SU-DHL-6 (cell line): ENCODE measurements at regions not wholly inside any gene's neighbourhood (a gene's known extent, or its start where the extent isn't known, plus 50 kb on each side); places are given as distances from the start of the nearest gene placed in this dataset.

Experiments used
- H2AFZ ChIP-seq: fragments of 200-600 bp; sonication (generic); 2 replicates; pipeline ENCODE4 v1.6.1; 2014; ENCODE audit warnings: low read depth, mild to moderate bottlenecking, moderate library complexity, mixed read lengths, antibody characterized with exemption, low read length; ENCODE audit not compliant: severe bottlenecking
- H3F3A ChIP-seq: fragments of 200-600 bp; shearing (Covaris generic); 2 replicates; pipeline ENCODE4 v1.6.0; 2016; ENCODE audit warnings: antibody characterized with exemption, mild to moderate bottlenecking; ENCODE audit not compliant: insufficient read depth
- H3K27ac ChIP-seq: fragments of 200-600 bp; sonication (generic); 2 replicates; pipeline ENCODE4 v1.5.1; 2016; ENCODE audit warnings: low read depth, mild to moderate bottlenecking, low read length, moderate library complexity, mixed read lengths
- H3K27me3 ChIP-seq: fragments of 200-600 bp; sonication (generic), shearing (Covaris generic); 2 replicates; pipeline ENCODE4 v1.6.0; 2014; ENCODE audit warnings: mild to moderate bottlenecking, low read length
- H3K36me3 ChIP-seq: fragments of 200-600 bp; sonication (generic); 2 replicates; pipeline ENCODE4 v1.6.1; 2014; ENCODE audit warnings: mild to moderate bottlenecking, low read length, mixed read lengths
- H3K4me2 ChIP-seq: fragments of 300-600, 200-600 bp; shearing (Covaris generic), sonication (generic); 2 replicates; pipeline ENCODE4 v1.6.0; 2014; ENCODE audit warnings: low read length, low read depth, mild to moderate bottlenecking; ENCODE audit not compliant: poor library complexity, severe bottlenecking
- H3K4me3 ChIP-seq: fragments of 200-600 bp; sonication (generic); 2 replicates; pipeline ENCODE4 v1.5.1; 2014; ENCODE audit warnings: antibody characterized with exemption, low read length, mild to moderate bottlenecking, mixed read lengths; ENCODE audit not compliant: insufficient read depth, poor library complexity, severe bottlenecking
- H3K79me2 ChIP-seq: fragments of 200-600 bp; sonication (generic); 2 replicates; pipeline ENCODE4 v1.6.1; 2014; ENCODE audit warnings: mild to moderate bottlenecking, low read length, moderate library complexity; ENCODE audit not compliant: insufficient read depth
- H3K9ac ChIP-seq: fragments of 200-600 bp; sonication (generic); 2 replicates; pipeline ENCODE4 v1.7.0; 2014; ENCODE audit warnings: mild to moderate bottlenecking, low read length
- H3K9me2 ChIP-seq: fragments of 200-600 bp; sonication (generic); replicated peaks from 2 replicates; pipeline ENCODE4 v1.6.1; 2014; ENCODE audit warnings: low read length; ENCODE audit not compliant: insufficient read depth
- H3K9me3 ChIP-seq: fragments of 200-600 bp; sonication (generic); 2 replicates; pipeline ENCODE4 v1.6.1; 2014; ENCODE audit warnings: low read length, mixed read lengths; ENCODE audit not compliant: insufficient read depth
- H4K20me1 ChIP-seq: fragments of 200-600 bp; sonication (generic); 2 replicates; pipeline ENCODE4 v1.6.1; 2014; ENCODE audit warnings: low read depth, mild to moderate bottlenecking, antibody characterized with exemption, low read length, moderate library complexity, mixed read lengths
- EZH2phosphoT487 ChIP-seq: fragments of 200-600 bp; sonication (generic), shearing (Covaris generic); conservative IDR thresholded peaks from 2 replicates; pipeline ENCODE4 v1.6.1; 2018; ENCODE audit warnings: mild to moderate bottlenecking, antibody characterized with exemption, low read length, moderate library complexity, mixed read lengths
- TF ChIP-seq, protein P1 (sequence below): fragments of 200-600 bp; sonication (generic); IDR thresholded peaks from one replicate; pipeline ENCODE4 v1.5.1; 2017; ENCODE audit warnings: antibody characterized with exemption, mild to moderate bottlenecking, low read length, moderate library complexity; ENCODE audit not compliant: insufficient read depth, poor library complexity, severe bottlenecking

DNA sequence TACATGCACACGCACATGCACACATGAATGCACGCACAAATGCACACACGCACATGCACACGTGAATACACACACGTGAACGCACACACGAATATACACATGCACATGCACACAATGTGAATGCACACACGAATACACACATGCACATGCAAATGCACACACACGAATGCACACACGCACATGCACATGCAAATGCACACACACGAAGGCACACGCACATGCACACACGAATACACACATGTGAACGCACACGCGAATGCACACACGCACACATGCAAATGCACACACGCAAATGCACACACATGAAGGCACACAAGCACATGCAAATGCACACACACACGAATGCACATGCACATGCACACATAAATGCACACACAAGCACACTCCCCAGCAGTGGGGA is 68.6 kb upstream of the GPC1 start:
- Histone ChIP-seq H3K9ac (no peak overlapping the region), H3K9me2 (no peaks in the 10 kb centered on the region), H3K36me3 (no peaks in the 10 kb centered on the region), H4K20me1 (no peaks in the 10 kb centered on the region), H3F3A (no peaks in the 10 kb centered on the region), H3K9me3 (no peaks in the 10 kb centered on the region), H2AFZ (no peak overlapping the region), H3K4me2 (no peak overlapping the region), H3K4me3 (no peak overlapping the region), H3K27me3 (no peaks in the 10 kb centered on the region), H3K27ac (no peak overlapping the region), H3K79me2 (no peaks in the 10 kb centered on the region)
- TF ChIP-seq, protein P1, sequence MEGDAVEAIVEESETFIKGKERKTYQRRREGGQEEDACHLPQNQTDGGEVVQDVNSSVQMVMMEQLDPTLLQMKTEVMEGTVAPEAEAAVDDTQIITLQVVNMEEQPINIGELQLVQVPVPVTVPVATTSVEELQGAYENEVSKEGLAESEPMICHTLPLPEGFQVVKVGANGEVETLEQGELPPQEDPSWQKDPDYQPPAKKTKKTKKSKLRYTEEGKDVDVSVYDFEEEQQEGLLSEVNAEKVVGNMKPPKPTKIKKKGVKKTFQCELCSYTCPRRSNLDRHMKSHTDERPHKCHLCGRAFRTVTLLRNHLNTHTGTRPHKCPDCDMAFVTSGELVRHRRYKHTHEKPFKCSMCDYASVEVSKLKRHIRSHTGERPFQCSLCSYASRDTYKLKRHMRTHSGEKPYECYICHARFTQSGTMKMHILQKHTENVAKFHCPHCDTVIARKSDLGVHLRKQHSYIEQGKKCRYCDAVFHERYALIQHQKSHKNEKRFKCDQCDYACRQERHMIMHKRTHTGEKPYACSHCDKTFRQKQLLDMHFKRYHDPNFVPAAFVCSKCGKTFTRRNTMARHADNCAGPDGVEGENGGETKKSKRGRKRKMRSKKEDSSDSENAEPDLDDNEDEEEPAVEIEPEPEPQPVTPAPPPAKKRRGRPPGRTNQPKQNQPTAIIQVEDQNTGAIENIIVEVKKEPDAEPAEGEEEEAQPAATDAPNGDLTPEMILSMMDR, result no peak
- no peak for TF ChIP-seq EZH2phosphoT487

DNA sequence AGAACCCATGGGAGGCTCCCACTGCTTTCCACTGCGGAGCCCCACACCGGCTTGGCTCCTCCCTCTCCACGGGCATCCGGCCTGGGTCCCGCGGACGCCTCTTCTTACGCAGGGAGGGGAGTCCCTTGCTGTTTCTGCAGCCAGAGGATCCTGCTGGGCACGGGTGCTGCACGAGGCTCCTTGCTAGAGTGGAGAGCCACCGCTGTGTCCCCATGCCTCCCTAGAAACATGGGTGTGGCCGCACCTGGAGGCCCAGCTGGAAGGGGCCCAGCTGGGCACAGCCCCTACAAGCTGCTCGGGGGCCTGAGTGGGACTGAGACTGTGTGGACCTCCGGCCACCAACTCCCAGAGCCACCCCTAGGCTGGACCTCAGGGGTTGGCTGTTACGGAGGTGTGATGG is 67.7 kb upstream of the GPC1 start:
- no peaks in the 10 kb centered on the region for H3K79me2 ChIP-seq
- H3K4me2 ChIP-seq, result no peak overlapping the region
- H3K9me2 ChIP-seq, result no peaks in the 10 kb centered on the region
- no peaks in the 10 kb centered on the region for H3K36me3 ChIP-seq
- H3K9me3 ChIP-seq, result no peaks in the 10 kb centered on the region
- H4K20me1 ChIP-seq, result no peaks in the 10 kb centered on the region
- no peak for TF ChIP-seq EZH2phosphoT487
- TF ChIP-seq, protein P1, result no peak
- no peak overlapping the region for H3K9ac ChIP-seq
- no peaks in the 10 kb centered on the region for H3K27me3 ChIP-seq
- H2AFZ ChIP-seq, result no peak overlapping the region
- no peak overlapping the region for H3K27ac ChIP-seq
- H3K4me3 ChIP-seq, result no peak overlapping the region
- no peaks in the 10 kb centered on the region for H3F3A ChIP-seq

DNA sequence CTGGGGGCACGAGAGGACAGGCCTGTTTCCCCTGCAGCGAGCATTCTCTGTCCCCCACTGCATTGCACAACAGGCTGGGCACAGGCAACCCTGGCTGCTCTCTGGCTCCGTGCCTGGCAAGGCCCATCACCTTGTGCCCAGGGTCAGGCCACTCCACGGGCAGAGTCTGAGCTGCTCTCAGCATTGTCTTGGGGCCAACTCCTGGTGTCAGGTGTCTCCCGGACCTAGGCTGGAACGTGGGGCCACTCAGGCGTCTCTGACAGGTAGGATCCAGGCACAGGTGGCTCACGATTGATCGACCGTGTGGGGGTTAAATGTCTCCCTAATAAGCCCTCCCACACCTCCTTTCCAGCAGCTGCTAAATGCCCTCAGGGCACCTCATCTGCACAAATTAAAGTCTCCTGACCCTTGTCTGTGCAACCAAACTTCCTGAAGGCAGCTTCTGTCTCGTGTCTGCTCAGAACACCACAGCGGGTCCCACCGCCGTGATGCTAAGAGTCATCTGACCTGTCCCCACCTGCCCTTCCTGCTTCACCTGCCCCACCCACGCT is 66.6 kb upstream of the GPC1 start:
- Histone ChIP-seq H3K27me3 (no peaks in the 10 kb centered on the region), H3K36me3 (no peaks in the 10 kb centered on the region), H3K4me2 (no peak overlapping the region), H3K4me3 (no peak overlapping the region), H3K79me2 (no peaks in the 10 kb centered on the region), H3K9me2 (no peaks in the 10 kb centered on the region), H2AFZ (no peak overlapping the region), H3K27ac (no peak overlapping the region), H4K20me1 (no peaks in the 10 kb centered on the region), H3K9me3 (no peaks in the 10 kb centered on the region), H3F3A (no peaks in the 10 kb centered on the region), H3K9ac (no peak overlapping the region)
- TF ChIP-seq, protein P1, result no peak
- no peak for TF ChIP-seq EZH2phosphoT487

DNA sequence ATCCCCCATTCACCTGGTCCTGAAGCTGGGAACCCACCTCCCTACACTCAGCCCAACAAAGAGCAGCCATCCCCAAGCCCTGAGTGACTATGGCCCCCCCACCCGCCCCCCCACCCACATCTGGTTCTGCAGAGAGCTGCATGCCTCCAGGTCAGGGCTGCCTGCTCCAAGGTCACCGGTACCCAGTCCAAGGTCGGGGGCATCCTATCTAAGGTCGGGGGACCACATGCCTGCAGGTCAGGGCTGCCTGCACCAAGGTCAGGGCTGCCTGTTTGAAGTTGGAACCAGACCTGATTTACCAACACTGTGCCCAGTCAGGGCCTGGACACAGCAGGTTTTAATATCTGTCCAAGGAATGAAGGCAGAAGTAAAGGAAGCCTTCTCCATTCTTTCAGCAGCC is 66.1 kb upstream of the GPC1 start:
- H4K20me1 ChIP-seq, result no peaks in the 10 kb centered on the region
- H3K79me2 ChIP-seq, result no peaks in the 10 kb centered on the region
- no peaks in the 10 kb centered on the region for H3K27me3 ChIP-seq
- H3K4me3 ChIP-seq, result no peak overlapping the region
- no peak overlapping the region for H3K27ac ChIP-seq
- no peaks in the 10 kb centered on the region for H3K9me3 ChIP-seq
- no peak overlapping the region for H2AFZ ChIP-seq
- no peak for TF ChIP-seq EZH2phosphoT487
- TF ChIP-seq, protein P1, result no peak
- H3K9me2 ChIP-seq, result no peaks in the 10 kb centered on the region
- H3K9ac ChIP-seq, result no peak overlapping the region
- H3F3A ChIP-seq, result no peaks in the 10 kb centered on the region
- H3K36me3 ChIP-seq, result no peaks in the 10 kb centered on the region
- H3K4me2 ChIP-seq, result no peak overlapping the region
